PC-3 (cell line): ENCODE measurements at regions not wholly inside any gene's neighbourhood (a gene's known extent, or its start where the extent isn't known, plus 50 kb on each side); places are given as distances from the start of the nearest gene placed in this dataset.

Experiments used
- ATAC-seq: fragments of 200-7000 bp; cut with Tn5 transposase; 2 replicates; pipeline ENCODE4 v1.9.1; 2020; ENCODE audit warnings: mild to moderate bottlenecking, moderate library complexity
- BruUV-seq: library from RNA; stranded (reverse); fragments of 400-500 nt; replicated peaks from 2 replicates; lab custom pipeline; 2021; lab: Mats Ljungman, UMichigan
- CTCF ChIA-PET: fragments of 300-600 bp; sonication (Branson Sonifier 250); formaldehyde crosslinking; loops from one replicate; lab custom pipeline; 2022; ENCODE audit warnings: antibody characterized with exemption; lab: Charles Lee
- POLR2A ChIA-PET: fragments of 300-600 bp; sonication (Branson Sonifier 250); formaldehyde crosslinking; loops from one replicate; lab custom pipeline; 2022; ENCODE audit warnings: antibody characterized with exemption; ENCODE audit not compliant: unreplicated experiment; lab: Charles Lee
- DNase-seq: peaks from one replicate; pipeline ENCODE4 v3.0.0-alpha.2; 2015
- H2AFZ ChIP-seq: fragments of 300-600 bp; sonication (generic); 2 replicates; pipeline ENCODE4 v1.6.0; 2016; ENCODE audit warnings: antibody characterized with exemption, low read length
- H3F3A ChIP-seq: fragments of 300-600 bp; sonication (generic); one replicate; pipeline ENCODE4 v1.6.0; 2017; ENCODE audit warnings: antibody characterized with exemption, low read length, control low read depth, mild to moderate bottlenecking; ENCODE audit not compliant: unreplicated experiment
- H3K27ac ChIP-seq: fragments of 300-600 bp; sonication (generic); 2 replicates; pipeline ENCODE4 v1.5.1; 2016; ENCODE audit warnings: mild to moderate bottlenecking, low read length
- H3K27me3 ChIP-seq: fragments of 300-600 bp; sonication (generic); 2 replicates; pipeline ENCODE4 v1.6.1; 2016; ENCODE audit warnings: low read length, mixed read lengths
- H3K36me3 ChIP-seq: fragments of 300-600 bp; sonication (generic); 2 replicates; pipeline ENCODE4 v1.6.1; 2016; ENCODE audit warnings: low read depth, mixed run types, low read length, mixed read lengths
- H3K4me1 ChIP-seq: fragments of 300-600 bp; sonication (generic); 2 replicates; pipeline ENCODE4 v1.5.1; 2016; ENCODE audit warnings: low read length; ENCODE audit not compliant: insufficient read depth
- H3K4me2 ChIP-seq: fragments of 300-600 bp; sonication (generic); 2 replicates; pipeline ENCODE4 v1.6.0; 2016; ENCODE audit warnings: low read length
- H3K4me3 ChIP-seq: fragments of 300-600 bp; sonication (generic); 2 replicates; pipeline ENCODE4 v1.5.1; 2016; ENCODE audit warnings: mild to moderate bottlenecking, low read length, mixed read lengths
- H3K79me2 ChIP-seq: fragments of 300-600 bp; sonication (generic); 2 replicates; pipeline ENCODE4 v1.6.1; 2017; ENCODE audit warnings: low read length, mixed read lengths
- H3K9ac ChIP-seq: fragments of 300-600 bp; sonication (generic); 2 replicates; pipeline ENCODE4 v1.6.0; 2016; ENCODE audit warnings: mild to moderate bottlenecking, low read length
- H3K9me2 ChIP-seq: fragments of 300-600 bp; sonication (generic); replicated peaks from 2 replicates; pipeline ENCODE4 v1.6.1; 2016; ENCODE audit warnings: mixed run types, low read length, mixed read lengths
- H3K9me3 ChIP-seq: fragments of 300-600 bp; sonication (generic); 2 replicates; pipeline ENCODE4 v1.6.1; 2016; ENCODE audit warnings: low read length, mixed read lengths
- H4K20me1 ChIP-seq: fragments of 300-600 bp; sonication (generic); 2 replicates; pipeline ENCODE4 v1.6.1; 2016; ENCODE audit warnings: low read length, mixed read lengths
- CTCF ChIP-seq: fragments of 300-600 bp; sonication (generic); conservative IDR thresholded peaks from 2 replicates; pipeline ENCODE4 v1.5.1; 2017; ENCODE audit warnings: antibody characterized with exemption, low read depth, mild to moderate bottlenecking, low read length
- EZH2 ChIP-seq: fragments of 300-600 bp; sonication (generic); IDR thresholded peaks from one replicate; pipeline ENCODE4 v1.6.1; 2017; ENCODE audit warnings: antibody characterized with exemption, mild to moderate bottlenecking, low read length; ENCODE audit not compliant: unreplicated experiment
- EZH2phosphoT487 ChIP-seq: fragments of 300-600 bp; sonication (generic); IDR thresholded peaks from 2 replicates; pipeline ENCODE4 v1.6.1; 2018; ENCODE audit warnings: mild to moderate bottlenecking, antibody characterized with exemption, low read length, borderline replicate concordance
- intact Hi-C: fragments of 100-400 bp; cut with micrococcal nuclease; formaldehyde crosslinking; loops from 2 replicates; pipeline ENCODE4 v1.9.0; 2023

- H3K27me3 ChIP-seq, result no peaks in the 10 kb centered on the region
These were observed 670.8 kb upstream of the NR2F2 start for GRCh38 chr15:95659656-95660055.

GRCh38 chr15:95662638-95663037 lies 667.9 kb upstream of the NR2F2 start:
- Histone ChIP-seq H3K27ac (no peak overlapping the region), H3K36me3 (no peaks in the 10 kb centered on the region), H3K4me2 (no peak overlapping the region), H4K20me1 (no peaks in the 10 kb centered on the region), H3K79me2 (no peaks in the 10 kb centered on the region), H3K9ac (no peak overlapping the region), H3K9me3 (no peaks in the 10 kb centered on the region), H3K9me2 (no peaks in the 10 kb centered on the region), H2AFZ (no peak overlapping the region), H3K27me3 (no peaks in the 10 kb centered on the region), H3F3A (no peaks in the 10 kb centered on the region), H3K4me1 (no peaks in the 10 kb centered on the region), H3K4me3 (no peak overlapping the region)
- intact Hi-C loops, result no loop called here
- no peak for ATAC-seq
- ChIA-PET CTCF (no interaction called here), POLR2A (no interaction called here)
- no peak for DNase-seq
- no TSS peak for BruUV-seq
- TF ChIP-seq CTCF (no peak), EZH2phosphoT487 (no peak), EZH2 (no peak)

More at GRCh38 chr15:95659656-95660055, 670.8 kb upstream of the NR2F2 start:
- CTCF ChIA-PET, result no interaction called here
- H3K9me2 ChIP-seq, result no peaks in the 10 kb centered on the region
- TF ChIP-seq CTCF, result no peak
- no peak for TF ChIP-seq EZH2phosphoT487
- TF ChIP-seq EZH2, result no peak
- H3K4me2 ChIP-seq, result no peak overlapping the region
- intact Hi-C loops, result no loop called here
- no peak overlapping the region for H3K9ac ChIP-seq
- no peaks in the 10 kb centered on the region for H3K36me3 ChIP-seq
- ATAC-seq (no peak), DNase-seq (no peak)
- no peak overlapping the region for H3K27ac ChIP-seq
- H3K9me3 ChIP-seq, result no peaks in the 10 kb centered on the region
- no TSS peak for BruUV-seq
- H3K79me2 ChIP-seq, result no peaks in the 10 kb centered on the region
- no peaks in the 10 kb centered on the region for H3F3A ChIP-seq
- H4K20me1 ChIP-seq, result no peaks in the 10 kb centered on the region
- no peak overlapping the region for H3K4me3 ChIP-seq
- POLR2A ChIA-PET, result no interaction called here
- no peak overlapping the region for H2AFZ ChIP-seq
- no peaks in the 10 kb centered on the region for H3K4me1 ChIP-seq

GRCh38 chr15:95663156-95664100 lies 667.1 kb upstream of the NR2F2 start:
- no peaks in the 10 kb centered on the region for H4K20me1 ChIP-seq
- no peak overlapping the region for H3K4me2 ChIP-seq
- no peaks in the 10 kb centered on the region for H3F3A ChIP-seq
- DNase-seq, result no peak
- H3K36me3 ChIP-seq, result no peaks in the 10 kb centered on the region
- ChIA-PET CTCF (no interaction called here), POLR2A (no interaction called here)
- no peaks in the 10 kb centered on the region for H3K79me2 ChIP-seq
- TF ChIP-seq EZH2phosphoT487 (no peak), CTCF (no peak), EZH2 (no peak)
- H3K9me2 ChIP-seq, result no peaks in the 10 kb centered on the region
- no TSS peak for BruUV-seq
- no peak overlapping the region for H2AFZ ChIP-seq
- H3K27me3 ChIP-seq, result no peaks in the 10 kb centered on the region
- H3K27ac ChIP-seq, result no peak overlapping the region
- no peak overlapping the region for H3K4me3 ChIP-seq
- H3K4me1 ChIP-seq, result no peaks in the 10 kb centered on the region
- ATAC-seq, result no peak
- no peaks in the 10 kb centered on the region for H3K9me3 ChIP-seq
- H3K9ac ChIP-seq, result no peak overlapping the region
- intact Hi-C loops, result no loop called here
